NCI-H2227 (cell line): ENCODE measurements at regions not wholly inside any gene's neighbourhood (a gene's known extent, or its start where the extent isn't known, plus 50 kb on each side); places are given as distances from the start of the nearest gene placed in this dataset.
"Not testable (repeated sequence)": the region's sequence is repeated elsewhere in the genome, so short reads cannot be mapped to it uniquely, and the experiment has no call there.

Source experiments
- DNase-seq: peaks from one replicate; lab custom pipeline; 2025; ENCODE audit not compliant: unreplicated experiment; lab: John Stamatoyannopoulos, UW

GRCh38 chr7:127530148-127530547 is 55.2 kb downstream of the GCC1 start:
- no peak for DNase-seq

- no peak for DNase-seq
These were observed 57.8 kb downstream of the GCC1 start for GRCh38 chr7:127527561-127527960.

DNA sequence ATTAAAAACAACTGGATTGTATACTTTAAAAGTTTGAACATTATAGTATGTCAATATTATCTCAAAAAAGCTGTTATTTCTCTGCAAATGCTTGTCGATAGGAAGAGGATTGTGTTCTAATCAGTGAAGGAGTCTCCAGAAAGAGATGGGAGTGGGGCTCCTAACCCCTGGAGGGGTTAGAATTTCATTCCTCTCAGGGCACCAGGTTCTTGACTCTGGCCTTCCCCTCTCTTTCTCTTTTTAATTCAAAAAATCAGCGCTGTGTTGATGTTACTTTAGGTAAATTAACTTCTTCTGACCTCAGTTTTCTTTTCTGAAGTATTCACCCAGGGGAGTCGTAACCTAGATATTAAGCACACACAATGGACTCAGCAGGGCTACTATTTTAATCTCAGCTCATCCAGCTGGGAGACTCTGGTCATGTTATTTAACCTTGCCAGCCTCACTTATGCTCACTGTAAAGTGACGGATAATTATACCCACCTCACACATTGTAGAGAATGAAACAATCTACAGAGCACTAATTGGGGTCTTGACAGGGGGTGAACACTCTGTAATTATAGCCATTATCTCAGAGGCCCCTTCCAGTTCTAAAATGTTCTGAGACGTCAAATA is 59.4 kb downstream of the GCC1 start:
- DNase-seq = peak; percentile 61

DNA sequence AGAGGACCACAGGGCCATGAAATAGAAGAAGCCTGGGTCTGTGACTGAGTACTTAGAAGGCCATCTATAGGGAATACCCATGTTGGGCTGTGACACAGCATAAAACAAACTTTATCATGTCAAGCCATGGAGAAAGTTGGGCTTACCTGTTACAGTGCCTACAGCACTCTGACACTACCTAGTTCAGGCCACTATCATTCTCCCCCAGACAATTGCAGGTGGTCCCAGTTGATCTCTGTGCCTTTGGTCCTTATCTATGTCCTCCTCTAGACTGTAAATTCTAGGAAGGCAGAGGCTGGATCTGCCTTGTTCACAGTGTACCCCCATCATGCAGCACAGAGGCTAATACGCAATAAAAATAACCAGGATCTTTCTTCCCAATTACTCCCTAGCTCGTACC is 69.1 kb downstream of the GCC1 start:
- DNase-seq = no peak

DNA sequence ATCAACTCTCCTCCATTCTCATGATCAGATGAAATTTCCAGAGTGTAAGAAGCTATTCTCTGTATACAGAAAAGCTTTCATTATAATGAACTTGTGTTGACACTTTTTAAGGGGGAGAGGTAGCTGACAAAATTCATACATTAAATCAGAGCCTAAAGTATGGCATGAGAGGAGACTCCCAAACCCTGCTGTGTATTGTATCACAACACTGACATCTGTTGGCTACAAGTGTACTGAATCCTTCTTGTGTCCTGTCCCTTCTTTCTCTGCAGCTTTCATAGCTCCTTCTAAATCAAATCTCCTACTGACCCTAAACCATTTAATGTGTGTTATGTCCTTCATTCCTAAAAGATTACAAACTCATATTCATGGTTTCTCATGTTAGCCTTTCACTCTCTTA is 70.9 kb downstream of the GCC1 start:
- peak; percentile 32 for DNase-seq

DNA sequence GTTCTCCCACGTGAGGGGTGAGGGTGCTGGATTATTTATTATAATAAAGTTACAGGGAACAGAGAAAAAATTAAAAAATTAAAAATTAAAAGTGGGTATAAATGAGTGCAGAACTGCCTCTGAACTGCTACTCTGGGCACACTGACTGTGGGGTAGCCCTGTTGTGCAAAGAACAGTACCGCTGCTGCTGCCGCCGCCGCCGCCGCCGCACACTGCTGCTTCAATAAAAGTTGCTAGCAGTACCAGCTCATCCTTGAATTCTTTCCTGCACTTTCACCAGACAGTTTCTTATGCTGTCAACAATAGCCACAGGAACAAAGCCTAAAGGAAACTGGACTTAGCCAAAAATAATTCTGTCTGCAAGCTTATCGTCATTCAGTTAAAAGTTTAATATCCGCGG is 72.1 kb downstream of the GCC1 start:
- no peak for DNase-seq

- DNase-seq = no peak
These were observed 72.7 kb downstream of the GCC1 start for GRCh38 chr7:127512663-127513062.

GRCh38 chr7:127504715-127505114 is 80.7 kb downstream of the GCC1 start:
- DNase-seq = no peak

DNA sequence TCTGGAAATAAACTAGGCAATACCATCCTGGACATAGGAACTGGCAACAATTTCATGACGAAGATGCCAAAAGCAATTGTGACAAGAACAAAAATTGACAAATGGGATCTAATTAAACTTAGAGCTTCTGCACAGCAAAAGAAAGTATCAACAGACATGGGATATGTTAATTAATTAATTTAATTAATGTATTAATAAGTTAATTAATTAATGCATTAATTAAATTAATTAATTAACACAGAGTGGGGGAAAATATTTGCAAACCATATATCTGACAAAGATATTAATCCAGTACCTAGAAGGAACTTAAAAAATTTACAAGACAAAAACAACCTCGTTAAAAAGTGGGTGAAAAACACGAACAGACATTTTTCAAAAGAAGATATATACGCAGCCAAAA is 83.6 kb downstream of the GCC1 start:
- DNase-seq = no peak

GRCh38 chr7:127487381-127487780 is 94.9 kb upstream of the ZNF800 start:
- DNase-seq = no peak

DNA sequence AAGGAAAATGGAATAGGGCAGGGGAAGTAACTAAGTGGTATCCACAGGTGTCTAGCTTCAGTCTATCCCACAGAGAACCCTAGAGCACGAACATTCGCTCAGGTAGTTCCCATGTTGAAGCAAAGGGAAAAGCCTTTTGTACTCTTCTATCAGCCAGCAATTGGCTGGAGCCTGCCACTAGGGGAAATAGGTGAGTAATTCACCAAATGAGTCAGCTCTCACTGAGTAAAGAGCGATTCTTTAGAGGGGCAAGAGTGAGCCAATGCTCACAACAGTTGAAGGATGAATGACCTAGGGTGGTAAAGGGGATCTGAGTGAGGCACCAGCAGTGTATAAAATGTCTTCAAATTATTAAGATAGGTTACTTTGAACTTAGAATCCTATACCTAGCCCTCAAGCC is 94.1 kb upstream of the ZNF800 start:
- no peak for DNase-seq

GRCh38 chr7:127485482-127485881 is 93.0 kb upstream of the ZNF800 start:
- no peak for DNase-seq

DNA sequence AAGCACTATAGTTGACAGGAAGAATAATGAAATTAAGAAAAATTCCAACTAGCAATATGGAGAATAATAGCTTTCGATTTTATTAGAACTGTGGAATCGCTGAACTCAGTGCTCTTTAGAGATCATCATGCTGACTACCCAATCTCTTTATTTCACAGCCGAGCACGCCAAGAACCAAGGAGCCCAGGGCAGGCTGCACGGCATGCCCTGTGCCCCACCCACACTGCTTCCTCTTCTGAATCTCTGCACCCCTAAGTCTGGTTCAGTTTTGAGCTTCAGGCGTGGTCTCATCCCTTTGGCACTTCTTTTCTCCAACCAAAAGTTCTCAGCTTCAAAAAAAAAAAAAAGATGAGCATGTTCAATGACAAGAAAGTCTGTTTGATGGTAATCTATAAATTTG is 92.4 kb upstream of the ZNF800 start:
- DNase-seq = no peak

DNA sequence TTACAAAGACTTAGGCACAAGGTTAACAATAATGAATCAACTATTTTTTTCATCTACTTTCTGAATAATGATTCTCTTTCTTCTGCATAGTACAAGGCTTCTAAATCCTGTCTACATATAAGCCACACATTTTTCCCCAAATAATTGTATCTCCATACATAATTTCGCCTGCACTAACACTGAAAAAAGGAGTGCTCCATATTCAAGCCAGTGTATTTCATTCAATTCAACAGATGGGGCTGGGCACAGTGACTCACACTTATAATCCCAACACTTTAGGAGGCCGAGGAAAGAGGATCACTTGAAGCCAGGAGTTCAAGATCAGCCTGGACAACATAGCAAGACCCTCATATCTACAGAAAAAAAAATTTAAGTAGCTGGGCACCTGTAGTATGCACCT is 86.0 kb upstream of the ZNF800 start:
- no peak for DNase-seq

DNA sequence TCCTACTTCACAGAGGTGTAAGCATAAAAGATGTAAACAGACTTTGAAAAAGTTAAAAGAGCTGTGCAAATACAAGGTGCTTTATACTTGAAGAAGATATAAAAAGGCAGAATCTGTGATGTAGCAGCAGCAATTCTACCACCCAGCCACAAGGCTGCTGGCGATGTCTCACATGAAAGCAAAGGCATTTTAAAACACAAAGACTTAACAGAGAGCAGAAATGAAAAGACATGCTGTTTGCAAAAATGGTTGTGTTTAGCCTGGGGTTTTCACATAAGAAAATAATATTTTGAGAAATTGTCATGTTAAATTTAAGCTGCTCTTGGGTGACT is 85.5 kb upstream of the ZNF800 start:
- no peak for DNase-seq

DNA sequence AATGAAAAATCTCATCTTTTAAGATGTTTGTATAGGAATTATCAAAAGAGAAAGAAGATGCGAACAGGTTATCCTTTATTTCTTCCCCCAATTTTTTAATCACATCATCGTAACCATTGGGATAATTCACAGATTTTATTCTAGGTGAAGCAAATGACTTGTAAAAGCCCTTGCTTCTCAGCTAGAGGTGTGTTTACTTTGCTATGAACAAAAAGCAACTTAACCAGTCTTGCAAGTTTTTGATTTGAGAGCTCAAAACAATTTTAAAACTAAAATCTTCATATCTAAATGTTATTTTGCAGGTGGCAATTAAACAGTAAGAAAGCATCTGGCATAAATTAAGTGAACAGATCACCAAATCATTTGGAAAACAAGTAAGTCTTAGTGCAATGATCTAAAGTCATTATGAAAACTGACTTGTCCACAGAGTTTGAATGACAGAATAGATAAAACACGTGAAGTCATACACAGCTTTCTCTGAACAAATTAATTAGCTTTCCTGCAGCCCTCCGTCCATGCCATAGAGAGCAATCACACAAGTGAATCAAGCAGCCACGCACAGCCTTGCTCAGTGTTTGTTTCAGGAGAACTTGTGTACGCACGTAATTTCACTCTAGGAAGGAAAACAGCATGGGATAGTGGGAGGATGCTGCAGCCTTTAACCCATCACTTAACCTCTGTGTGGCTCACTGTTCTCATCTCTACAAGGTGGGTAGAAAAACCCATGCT is 85.0 kb upstream of the ZNF800 start:
- no peak for DNase-seq

GRCh38 chr7:127476618-127477017 is 84.1 kb upstream of the ZNF800 start:
- DNase-seq = no peak

GRCh38 chr7:127474457-127474856 is 81.9 kb upstream of the ZNF800 start:
- no peak for DNase-seq

- DNase-seq = no peak
These were observed 80.9 kb upstream of the ZNF800 start for GRCh38 chr7:127473409-127473808.

DNA sequence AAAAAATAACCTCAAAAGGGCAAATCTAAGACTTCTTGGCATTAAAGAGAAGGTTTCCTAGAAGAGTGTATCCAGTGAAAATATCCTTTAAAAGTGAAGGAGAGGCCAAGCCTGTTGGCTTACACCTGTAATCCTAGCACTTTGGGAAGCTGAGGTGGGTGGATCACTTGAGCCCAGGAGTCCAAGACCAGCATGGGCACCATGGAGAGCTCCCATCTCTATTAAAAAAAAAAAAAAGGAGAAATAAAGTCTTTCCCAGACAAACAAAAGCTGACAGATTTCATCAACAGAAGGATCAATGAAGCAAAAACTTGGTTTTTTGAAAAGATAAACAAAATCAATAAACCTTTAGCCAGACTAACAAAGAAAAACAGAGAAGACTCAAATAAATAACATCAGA is 67.6 kb upstream of the ZNF800 start:
- no peak for DNase-seq

GRCh38 chr7:127451258-127451657 is 58.8 kb upstream of the ZNF800 start:
- DNase-seq = not testable (repeated sequence)

DNA sequence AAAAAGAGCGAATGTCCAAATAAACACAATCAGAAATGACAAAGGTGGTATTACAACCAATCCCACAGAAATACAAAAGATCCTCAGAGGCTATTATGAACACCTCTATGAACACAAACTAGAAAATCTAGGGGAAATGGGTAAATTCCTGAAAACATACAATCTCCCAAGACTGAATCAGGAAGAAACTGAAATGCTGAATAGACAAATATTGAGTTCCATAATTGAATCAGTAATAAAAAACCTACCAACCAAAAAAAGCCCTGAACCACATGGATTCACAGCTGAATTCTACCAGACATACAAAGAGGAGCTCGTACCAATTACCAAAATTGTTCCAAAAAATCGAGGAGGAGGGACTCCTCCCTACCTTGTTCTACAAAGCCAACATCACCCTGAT is 56.1 kb upstream of the ZNF800 start:
- no peak for DNase-seq

DNA sequence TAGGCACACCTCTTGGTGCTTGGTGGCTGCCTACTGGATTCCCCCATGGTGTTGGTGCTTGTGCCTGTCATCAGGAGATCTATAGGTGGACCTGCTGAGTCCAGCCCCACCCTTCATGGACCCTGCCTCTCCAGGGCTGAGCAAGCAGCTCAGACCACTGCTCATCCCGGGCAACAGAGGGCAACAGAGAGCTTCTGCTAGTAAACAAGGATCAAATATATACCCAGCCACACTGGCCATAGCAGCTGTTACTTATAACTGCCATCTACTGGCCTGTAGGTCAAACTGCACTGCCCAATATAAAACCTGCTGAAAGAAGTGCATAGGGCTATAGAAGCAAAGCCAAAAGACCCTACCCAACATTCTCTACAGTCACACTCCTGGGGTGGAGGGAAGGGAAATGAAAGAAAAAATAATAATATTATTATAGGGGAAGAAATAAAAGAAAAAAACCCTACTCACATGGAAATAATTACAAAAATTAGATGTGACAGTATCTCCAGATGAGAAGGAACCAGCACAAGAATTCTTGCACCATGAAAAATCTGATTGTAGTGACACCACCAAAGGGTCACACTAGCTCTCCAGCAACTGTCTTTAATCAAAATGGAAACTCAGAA is 54.9 kb upstream of the ZNF800 start:
- DNase-seq = no peak
